Fibroblast of mammary gland (primary cell): ENCODE measurements at regions not wholly inside any gene's neighbourhood (a gene's known extent, or its start where the extent isn't known, plus 50 kb on each side); places are given as distances from the start of the nearest gene placed in this dataset.

Source experiments
- DNase-seq: peaks from one replicate; pipeline ENCODE4 v3.0.0-alpha.2; 2010; ENCODE audit warnings: low read depth
- H3K4me3 ChIP-seq: 2 replicates; pipeline ENCODE4 v1.5.1; 2011; ENCODE audit warnings: low read depth, mild to moderate bottlenecking, low read length, moderate library complexity; ENCODE audit not compliant: control insufficient read depth
- TF ChIP-seq, protein P1 (sequence below): conservative IDR thresholded peaks from 2 replicates; pipeline ENCODE4 v1.5.1; 2011; ENCODE audit warnings: low read depth, low read length, inconsistent platforms; ENCODE audit not compliant: control insufficient read depth, insufficient read depth

DNA sequence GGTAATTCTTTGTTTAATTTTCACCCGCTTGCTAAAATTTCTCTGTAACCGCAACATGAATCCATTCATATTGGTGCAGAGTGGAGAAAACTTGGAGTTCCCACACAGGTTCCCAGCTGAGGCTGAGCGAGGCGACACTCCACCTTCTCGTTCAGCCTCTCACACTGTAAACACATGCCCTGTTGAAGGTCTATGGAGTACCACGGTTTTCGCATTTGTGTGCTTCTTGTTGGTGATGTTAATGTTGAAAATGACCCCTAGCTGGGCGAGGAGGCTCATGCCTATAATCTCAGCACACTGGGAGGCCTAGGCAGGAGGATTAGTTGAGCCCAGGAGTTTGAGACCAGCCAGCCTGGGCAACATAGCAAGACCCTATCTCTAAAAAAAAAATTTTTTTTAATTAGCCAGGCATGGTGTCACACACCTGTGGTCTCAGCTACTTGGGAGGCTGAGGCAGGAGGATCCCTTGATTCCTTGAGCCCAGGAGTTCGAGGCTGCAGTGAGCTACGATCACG lies 67.2 kb downstream of the ARHGEF18 start:
- no peak for DNase-seq
- no peak overlapping the region for H3K4me3 ChIP-seq
- TF ChIP-seq, protein P1, sequence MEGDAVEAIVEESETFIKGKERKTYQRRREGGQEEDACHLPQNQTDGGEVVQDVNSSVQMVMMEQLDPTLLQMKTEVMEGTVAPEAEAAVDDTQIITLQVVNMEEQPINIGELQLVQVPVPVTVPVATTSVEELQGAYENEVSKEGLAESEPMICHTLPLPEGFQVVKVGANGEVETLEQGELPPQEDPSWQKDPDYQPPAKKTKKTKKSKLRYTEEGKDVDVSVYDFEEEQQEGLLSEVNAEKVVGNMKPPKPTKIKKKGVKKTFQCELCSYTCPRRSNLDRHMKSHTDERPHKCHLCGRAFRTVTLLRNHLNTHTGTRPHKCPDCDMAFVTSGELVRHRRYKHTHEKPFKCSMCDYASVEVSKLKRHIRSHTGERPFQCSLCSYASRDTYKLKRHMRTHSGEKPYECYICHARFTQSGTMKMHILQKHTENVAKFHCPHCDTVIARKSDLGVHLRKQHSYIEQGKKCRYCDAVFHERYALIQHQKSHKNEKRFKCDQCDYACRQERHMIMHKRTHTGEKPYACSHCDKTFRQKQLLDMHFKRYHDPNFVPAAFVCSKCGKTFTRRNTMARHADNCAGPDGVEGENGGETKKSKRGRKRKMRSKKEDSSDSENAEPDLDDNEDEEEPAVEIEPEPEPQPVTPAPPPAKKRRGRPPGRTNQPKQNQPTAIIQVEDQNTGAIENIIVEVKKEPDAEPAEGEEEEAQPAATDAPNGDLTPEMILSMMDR, result no peak

DNA sequence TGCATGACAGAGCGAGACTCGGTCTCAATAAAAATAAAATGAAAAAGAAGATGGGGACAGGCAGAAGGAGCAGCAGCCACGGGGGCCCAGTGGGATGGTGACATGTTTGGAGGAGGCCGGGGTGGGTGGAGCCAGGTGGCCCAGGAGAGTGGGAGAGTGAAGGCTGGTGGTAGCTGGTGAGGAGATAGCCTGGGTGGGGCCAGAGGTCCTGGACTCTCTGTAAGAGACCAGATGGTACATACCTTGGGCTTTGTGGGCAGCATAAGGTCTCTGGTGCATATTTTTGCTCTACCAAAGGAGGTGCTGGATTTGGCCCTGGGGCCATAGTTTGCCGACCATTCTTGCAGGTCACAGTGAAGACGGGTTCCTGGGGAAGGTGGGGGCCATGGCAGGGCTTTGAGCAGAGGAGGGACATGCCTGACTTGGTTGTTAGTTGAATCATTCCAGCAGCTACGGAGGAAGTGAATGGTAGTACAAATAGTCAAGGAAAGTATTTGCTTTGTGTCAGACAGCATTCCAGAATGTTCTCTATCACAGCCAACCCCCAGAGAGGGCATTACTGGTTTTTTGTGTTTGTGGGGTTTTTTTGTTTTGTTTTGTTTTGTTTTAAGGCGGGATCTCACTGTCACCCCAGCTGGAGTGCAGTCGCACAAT lies 69.1 kb downstream of the ARHGEF18 start:
- no peak overlapping the region for H3K4me3 ChIP-seq
- DNase-seq, result no peak
- TF ChIP-seq, protein P1, result no peak

DNA sequence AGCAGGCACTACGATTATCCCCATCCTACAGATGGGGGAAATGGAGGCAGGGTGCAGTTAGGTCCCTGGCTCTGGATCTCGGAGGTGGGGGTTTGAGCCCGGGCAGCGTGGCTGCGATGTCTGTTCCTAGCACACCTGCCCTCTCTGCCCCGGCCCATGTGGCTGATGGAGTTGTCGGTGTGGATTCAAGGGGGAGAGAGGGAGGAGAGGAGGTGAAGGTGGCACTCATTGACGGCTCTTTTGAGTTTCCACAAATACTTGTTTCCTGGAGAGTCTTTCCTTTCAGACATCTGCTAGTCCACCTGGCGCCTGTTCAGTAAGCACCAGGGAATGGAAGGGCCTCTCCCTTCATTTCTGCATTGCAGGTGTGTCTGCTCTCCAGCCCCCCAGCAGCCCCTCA lies 69.9 kb downstream of the ARHGEF18 start:
- TF ChIP-seq, protein P1, result no peak
- no peak for DNase-seq
- no peak overlapping the region for H3K4me3 ChIP-seq

DNA sequence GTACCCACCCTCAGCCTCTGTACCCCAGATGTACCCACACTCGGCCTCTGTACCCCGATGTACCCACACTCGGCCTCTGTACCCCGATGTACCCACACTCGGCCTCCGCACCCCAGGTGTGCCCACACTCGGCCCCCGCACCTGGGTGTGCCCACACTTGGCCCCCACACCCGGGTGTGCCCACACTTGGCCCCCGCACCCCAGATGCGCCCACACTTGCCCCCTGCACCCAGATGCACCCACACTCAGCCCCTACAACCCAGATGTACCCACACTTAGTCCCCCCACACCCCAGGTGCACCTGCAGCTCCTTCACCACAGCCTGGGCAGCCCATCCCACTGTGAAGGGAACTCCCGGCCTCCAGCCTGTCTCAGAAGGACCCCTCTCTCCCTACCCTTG lies 69.7 kb downstream of the PEX11G start:
- DNase-seq, result no peak
- no peak overlapping the region for H3K4me3 ChIP-seq
- TF ChIP-seq, protein P1, result no peak

DNA sequence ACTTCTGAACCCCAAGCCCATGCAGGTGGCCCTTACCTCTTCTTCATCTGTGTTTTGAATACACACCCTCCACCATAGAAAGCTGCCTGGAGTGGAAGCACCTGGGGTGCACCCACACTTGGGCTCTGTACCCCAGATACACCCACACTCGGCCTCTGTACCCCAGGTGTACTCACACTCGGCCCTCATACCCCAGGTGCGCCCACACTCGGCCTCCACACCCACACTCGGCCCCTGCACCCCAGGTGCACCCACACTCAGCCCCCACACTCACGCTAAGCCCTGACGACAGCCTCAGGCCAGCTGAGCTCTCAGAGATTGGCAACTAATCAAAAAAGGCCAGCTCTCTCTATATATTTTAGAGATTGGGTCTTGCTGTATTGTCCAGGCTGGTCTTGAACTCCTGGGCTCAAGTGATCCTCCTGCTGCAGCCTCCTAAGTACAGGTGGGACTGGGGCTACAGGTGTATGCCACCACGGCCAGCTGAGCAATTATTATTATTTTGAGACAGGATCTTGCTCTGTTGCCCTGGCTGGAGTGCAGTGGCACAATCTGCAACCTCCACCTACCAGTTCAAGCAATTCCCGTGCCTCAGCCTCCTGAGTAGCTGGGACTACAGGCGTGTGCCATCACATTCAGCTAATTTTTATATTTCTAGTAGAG lies 68.9 kb downstream of the PEX11G start:
- DNase-seq, result no peak
- no peak overlapping the region for H3K4me3 ChIP-seq
- TF ChIP-seq, protein P1, result no peak

DNA sequence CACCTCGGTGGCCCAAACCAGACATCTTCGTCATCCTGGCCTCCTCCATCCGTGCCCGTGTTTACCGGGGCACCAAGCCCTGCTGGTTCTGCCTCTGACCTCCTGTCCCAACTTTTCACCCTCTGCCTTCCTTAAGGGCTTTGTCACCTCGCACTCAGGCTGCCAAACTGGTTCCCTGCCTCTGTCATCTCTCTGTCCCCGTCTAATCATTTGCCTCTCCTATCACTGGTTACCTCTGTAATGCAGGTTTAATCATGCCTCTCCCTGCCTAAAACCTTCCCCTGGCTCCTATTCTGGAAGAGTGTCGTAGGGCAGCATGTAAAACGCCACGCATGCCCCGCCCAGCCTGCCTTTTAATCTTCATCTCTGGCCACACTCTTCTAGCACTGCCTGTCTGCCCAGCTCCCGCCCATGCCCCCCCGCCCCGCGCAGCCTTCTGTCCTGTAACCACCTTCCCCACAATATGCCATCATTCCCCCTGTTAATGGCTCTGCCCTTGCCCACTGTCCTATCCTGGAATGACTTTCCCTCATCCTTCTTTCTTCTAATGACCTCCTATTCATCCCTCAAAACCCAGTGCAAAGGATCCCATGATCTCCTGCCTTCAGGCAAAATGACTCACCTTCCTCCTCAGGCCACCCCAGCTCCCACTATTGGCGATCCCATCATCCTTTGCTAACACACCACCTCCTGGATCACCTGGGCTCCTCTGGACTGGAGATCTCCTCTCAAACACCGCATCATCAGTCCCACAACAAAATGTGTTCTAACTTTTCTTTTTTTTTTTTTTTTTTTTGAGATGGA lies 66.7 kb downstream of the PEX11G start:
- no peak for DNase-seq
- TF ChIP-seq, protein P1, result no peak
- no peak overlapping the region for H3K4me3 ChIP-seq
